GM12801 (cell line): ENCODE measurements at regions not wholly inside any gene's neighbourhood (a gene's known extent, or its start where the extent isn't known, plus 50 kb on each side); places are given as distances from the start of the nearest gene placed in this dataset.

Experiments
- CTCF ChIP-seq: IDR thresholded peaks from one replicate; pipeline ENCODE4 v1.5.1; 2011; ENCODE audit warnings: control low read depth; ENCODE audit not compliant: insufficient read length; ENCODE audit errors: extremely low read depth

DNA sequence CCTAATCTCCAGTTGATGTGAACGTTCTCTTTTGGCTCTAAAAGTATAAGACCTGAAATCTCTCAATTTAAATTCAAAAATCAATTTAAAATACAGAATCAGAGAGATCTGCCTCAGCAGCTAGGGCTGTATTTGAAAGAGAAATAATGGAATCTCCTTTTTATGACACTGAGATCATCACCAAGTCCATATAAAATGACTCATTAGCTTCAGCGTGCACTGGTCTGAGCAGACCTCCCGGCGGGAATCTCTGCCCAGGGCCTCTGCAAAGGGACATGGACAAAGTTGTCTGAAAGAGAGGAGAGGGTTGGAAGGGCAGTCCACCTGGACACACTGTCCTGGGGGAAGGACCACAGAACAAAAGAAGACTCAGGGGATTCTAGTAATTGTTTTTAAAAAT, 855.6 kb downstream of the EFNB2 start:
- no peak for TF ChIP-seq CTCF

DNA sequence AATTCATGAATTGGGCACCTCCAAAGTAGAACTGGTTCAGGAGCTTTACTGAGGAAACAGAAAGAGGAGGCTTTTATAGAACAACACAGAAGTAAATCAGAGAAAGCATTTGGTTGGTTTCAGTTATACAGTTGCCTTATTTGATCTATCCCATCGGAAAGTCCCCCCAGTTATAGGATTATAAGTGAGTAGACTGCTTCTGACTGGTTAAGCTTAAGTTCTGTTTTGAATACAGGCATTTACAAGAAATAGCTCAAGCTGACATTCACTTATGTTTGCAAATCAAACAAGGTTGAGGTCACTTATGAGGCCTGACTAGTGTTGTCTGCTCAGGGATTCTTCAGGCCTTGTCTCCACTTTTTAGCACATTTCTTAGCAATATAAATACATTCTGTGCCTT, 857.4 kb downstream of the EFNB2 start:
- TF ChIP-seq CTCF = no peak

DNA sequence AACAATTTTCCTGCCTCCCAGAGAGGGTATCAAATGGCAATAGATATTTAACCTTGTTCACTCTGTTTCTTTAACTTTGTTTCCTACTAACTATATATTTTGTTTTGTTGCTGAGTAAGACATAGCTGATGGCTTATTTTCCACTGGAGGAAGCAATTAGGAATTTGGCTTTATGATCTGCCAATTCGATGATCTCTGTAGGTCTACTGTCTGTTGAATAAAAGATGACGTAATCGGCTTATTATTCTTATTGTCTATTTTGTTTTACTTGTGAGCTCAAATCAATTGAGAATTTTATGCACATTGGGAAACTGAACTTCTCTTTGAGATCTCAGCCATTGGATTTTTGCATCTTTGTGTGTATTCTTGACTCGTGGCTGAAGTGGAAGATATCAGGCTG, 862.6 kb downstream of the EFNB2 start:
- TF ChIP-seq CTCF = no peak

DNA sequence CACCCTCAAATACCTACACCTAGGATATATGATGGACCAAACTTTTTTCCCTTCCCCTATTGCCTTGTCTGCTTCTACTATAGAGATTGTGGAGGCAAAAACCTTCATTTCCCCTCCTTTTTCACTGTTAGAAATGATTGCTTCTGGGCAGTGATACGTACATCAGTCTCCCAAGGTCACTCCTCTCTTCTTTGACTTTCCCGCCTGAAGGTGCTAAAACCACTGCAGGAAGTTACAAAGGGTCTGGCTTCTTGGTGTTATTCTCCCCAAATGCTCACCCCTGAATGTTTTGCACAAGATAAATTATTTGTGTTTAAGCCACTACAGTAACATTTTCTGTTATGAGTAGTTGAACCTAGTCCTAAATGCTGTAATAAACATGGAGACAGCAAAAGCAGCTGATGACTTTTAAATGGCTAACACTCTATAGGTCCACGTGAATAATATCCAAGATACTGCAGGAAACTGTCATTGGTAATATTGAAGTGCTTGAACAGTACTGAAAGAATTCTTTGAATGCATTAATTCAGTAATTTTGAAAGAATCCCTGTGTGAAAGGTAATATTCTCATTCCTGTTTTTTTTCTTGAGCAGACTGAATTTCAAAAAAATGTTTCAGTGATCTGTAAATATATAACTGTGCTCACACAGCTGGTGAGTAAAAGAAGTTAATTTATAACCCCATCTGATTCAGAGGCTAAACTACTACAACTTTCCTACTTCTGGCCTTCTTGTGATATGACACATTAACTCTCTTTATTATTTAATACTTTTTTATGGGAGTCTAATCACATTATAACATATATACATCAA, 865.1 kb downstream of the EFNB2 start:
- no peak for TF ChIP-seq CTCF

- no peak for TF ChIP-seq CTCF
Measured at GRCh38 chr13:105665284-105665683, 870.2 kb downstream of the EFNB2 start.

DNA sequence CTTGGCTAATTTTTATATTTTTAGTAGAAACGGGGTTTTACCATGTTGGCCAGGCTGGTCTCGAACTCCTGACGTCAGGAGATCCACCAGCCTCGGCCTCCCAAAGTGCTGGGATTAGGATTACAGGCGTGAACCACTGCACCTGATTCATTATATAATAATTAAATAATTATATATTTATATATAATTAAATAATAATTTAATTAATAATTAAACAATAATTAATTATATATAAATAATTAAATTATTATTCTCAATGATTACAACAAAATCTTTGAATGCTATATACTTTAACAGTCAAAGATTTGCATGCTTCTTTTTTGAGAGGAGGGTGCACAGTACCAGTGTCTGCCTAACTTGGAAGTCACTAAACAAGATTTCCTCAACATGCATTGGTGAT, 872.3 kb downstream of the EFNB2 start:
- TF ChIP-seq CTCF = no peak

DNA sequence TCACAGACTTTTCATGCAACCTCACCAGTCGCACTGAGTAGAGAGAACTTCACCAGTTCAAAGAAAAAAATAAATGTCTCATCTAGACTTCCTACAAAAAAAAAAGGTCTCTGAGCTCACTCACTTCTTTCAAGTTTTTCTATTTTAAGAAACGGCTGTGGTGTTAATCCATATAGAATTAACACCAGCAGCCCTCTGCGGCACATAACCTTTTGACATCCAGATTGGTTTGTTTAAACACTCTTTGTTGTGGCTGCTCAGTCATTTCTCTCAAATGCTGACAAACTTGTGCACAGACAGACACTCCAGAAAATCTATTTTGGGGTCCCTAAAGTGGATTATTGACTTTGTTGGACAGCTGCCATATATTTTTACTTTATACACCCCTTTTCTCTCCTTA, 874.9 kb downstream of the EFNB2 start:
- no peak for TF ChIP-seq CTCF
